MM.1S (cell line): ENCODE measurements at regions not wholly inside any gene's neighbourhood (a gene's known extent, or its start where the extent isn't known, plus 50 kb on each side); places are given as distances from the start of the nearest gene placed in this dataset.

Experiments used
- DNase-seq: peaks from one replicate; pipeline ENCODE4 v3.0.0-alpha.2; 2015
- H2AFZ ChIP-seq: fragments of 300-600 bp; sonication (generic); 2 replicates; pipeline ENCODE4 v1.6.0; 2016; ENCODE audit warnings: antibody characterized with exemption, low read length
- H3F3A ChIP-seq: fragments of 300-600 bp; sonication (generic); 2 replicates; pipeline ENCODE4 v1.6.1; 2016; ENCODE audit warnings: mild to moderate bottlenecking, antibody characterized with exemption, low read length, moderate library complexity, mixed read lengths; ENCODE audit not compliant: insufficient read depth
- H3K27ac ChIP-seq: fragments of 300-600 bp; sonication (generic); 2 replicates; pipeline ENCODE4 v1.5.1; 2016; ENCODE audit warnings: mild to moderate bottlenecking, low read length
- H3K27me3 ChIP-seq: fragments of 300-600 bp; sonication (generic); replicated peaks from 2 replicates; pipeline ENCODE4 v1.6.0; 2016; ENCODE audit warnings: low read length; ENCODE audit not compliant: insufficient read depth
- H3K36me3 ChIP-seq: fragments of 300-600 bp; sonication (generic); replicated peaks from 2 replicates; pipeline ENCODE4 v1.6.1; 2016; ENCODE audit warnings: mild to moderate bottlenecking, low read length, mixed read lengths; ENCODE audit not compliant: insufficient read depth
- H3K4me1 ChIP-seq: fragments of 300-600 bp; sonication (generic); 2 replicates; pipeline ENCODE4 v1.6.1; 2016; ENCODE audit warnings: low read length, mixed read lengths
- H3K4me2 ChIP-seq: fragments of 300-600 bp; sonication (generic); 2 replicates; pipeline ENCODE4 v1.6.0; 2016; ENCODE audit warnings: low read depth, low read length
- H3K4me3 ChIP-seq: fragments of 300-600 bp; sonication (generic); 2 replicates; pipeline ENCODE4 v1.5.1; 2016; ENCODE audit warnings: low read length, mixed read lengths
- H3K79me2 ChIP-seq: fragments of 300-600 bp; sonication (generic); 2 replicates; pipeline ENCODE4 v1.6.1; 2016; ENCODE audit warnings: mixed run types, low read length, mixed read lengths
- H3K9ac ChIP-seq: fragments of 300-600 bp; sonication (generic); 2 replicates; pipeline ENCODE4 v1.6.1; 2016; ENCODE audit warnings: low read length, mixed read lengths
- H3K9me2 ChIP-seq: fragments of 300-600 bp; sonication (generic); replicated peaks from 2 replicates; pipeline ENCODE4 v1.6.1; 2016; ENCODE audit warnings: mild to moderate bottlenecking, low read length, mixed read lengths; ENCODE audit not compliant: insufficient read depth
- H3K9me3 ChIP-seq: fragments of 300-600 bp; sonication (generic); replicated peaks from 2 replicates; pipeline ENCODE4 v1.6.1; 2016; ENCODE audit warnings: mild to moderate bottlenecking, low read length, mixed read lengths; ENCODE audit not compliant: insufficient read depth
- H4K20me1 ChIP-seq: fragments of 300-600 bp; sonication (generic); 2 replicates; pipeline ENCODE4 v1.6.1; 2016; ENCODE audit warnings: mild to moderate bottlenecking, low read length, moderate library complexity, mixed read lengths; ENCODE audit not compliant: insufficient read depth
- CTCF ChIP-seq: fragments of 300-600 bp; sonication (generic); IDR thresholded peaks from 2 replicates; pipeline ENCODE4 v1.5.1; 2016; ENCODE audit warnings: antibody characterized with exemption, low read length, mixed read lengths
- EZH2 ChIP-seq: fragments of 300-600 bp; sonication (generic); optimal IDR thresholded peaks from 2 replicates; pipeline ENCODE3; 2017; ENCODE audit warnings: low read depth, mild to moderate bottlenecking, antibody characterized with exemption, low read length, mixed read lengths
- EZH2phosphoT487 ChIP-seq: fragments of 300-600 bp; sonication (generic); IDR thresholded peaks from 2 replicates; pipeline ENCODE4 v1.6.1; 2018; ENCODE audit warnings: antibody characterized with exemption, low read length

- H3K79me2 ChIP-seq = no peaks in the 10 kb centered on the region
- no peaks in the 10 kb centered on the region for H3K4me1 ChIP-seq
- TF ChIP-seq CTCF = no peak
- no peak for TF ChIP-seq EZH2phosphoT487
- no peak for TF ChIP-seq EZH2
These were observed 105.7 kb downstream of the IRX5 start for GRCh38 chr16:55036371-55036821.

GRCh38 chr16:55037046-55037445 is 106.4 kb downstream of the IRX5 start:
- no peaks in the 10 kb centered on the region for H3F3A ChIP-seq
- no peak overlapping the region for H3K9ac ChIP-seq
- no peaks in the 10 kb centered on the region for H4K20me1 ChIP-seq
- no peaks in the 10 kb centered on the region for H3K36me3 ChIP-seq
- DNase-seq = no peak
- TF ChIP-seq EZH2 (no peak), CTCF (no peak), EZH2phosphoT487 (no peak)
- no peak overlapping the region for H2AFZ ChIP-seq
- H3K4me1 ChIP-seq = no peaks in the 10 kb centered on the region
- no peaks in the 10 kb centered on the region; the same call in 1 of the 2 replicates for H3K9me3 ChIP-seq
- H3K4me3 ChIP-seq = no peak overlapping the region
- H3K79me2 ChIP-seq = no peaks in the 10 kb centered on the region
- H3K9me2 ChIP-seq = no peaks in the 10 kb centered on the region
- H3K27me3 ChIP-seq = no peaks in the 10 kb centered on the region
- no peak overlapping the region for H3K4me2 ChIP-seq
- no peak overlapping the region for H3K27ac ChIP-seq

More at GRCh38 chr16:55036371-55036821, 105.7 kb downstream of the IRX5 start:
- no peaks in the 10 kb centered on the region for H3K27me3 ChIP-seq
- DNase-seq = no peak
- no peak overlapping the region for H3K4me3 ChIP-seq
- H3K4me2 ChIP-seq = no peak overlapping the region
- H4K20me1 ChIP-seq = no peaks in the 10 kb centered on the region
- no peak overlapping the region for H2AFZ ChIP-seq
- H3K9me2 ChIP-seq = no peaks in the 10 kb centered on the region
- H3K9me3 ChIP-seq = no peaks in the 10 kb centered on the region; the same call in 1 of the 2 replicates
- no peak overlapping the region for H3K27ac ChIP-seq
- no peaks in the 10 kb centered on the region for H3F3A ChIP-seq
- H3K9ac ChIP-seq = no peak overlapping the region
- no peaks in the 10 kb centered on the region for H3K36me3 ChIP-seq

- no peaks in the 10 kb centered on the region for H3K79me2 ChIP-seq
- TF ChIP-seq EZH2 (no peak), EZH2phosphoT487 (no peak), CTCF (no peak)
- H3K9ac ChIP-seq = no peak overlapping the region
- H3K9me2 ChIP-seq = no peaks in the 10 kb centered on the region
- no peaks in the 10 kb centered on the region; the same call in 1 of the 2 replicates for H3K9me3 ChIP-seq
- no peaks in the 10 kb centered on the region for H3K27me3 ChIP-seq
- no peaks in the 10 kb centered on the region for H3K36me3 ChIP-seq
- no peaks in the 10 kb centered on the region for H3K4me1 ChIP-seq
- DNase-seq = no peak
- no peaks in the 10 kb centered on the region for H4K20me1 ChIP-seq
- no peak overlapping the region for H3K4me3 ChIP-seq
- no peaks in the 10 kb centered on the region for H3F3A ChIP-seq
- H3K27ac ChIP-seq = no peak overlapping the region
- H2AFZ ChIP-seq = no peak overlapping the region
- H3K4me2 ChIP-seq = no peak overlapping the region
These were observed 107.3 kb downstream of the IRX5 start for GRCh38 chr16:55037966-55038365.
